GM12878 (cell line): ENCODE measurements at regions not wholly inside any gene's neighbourhood (a gene's known extent, or its start where the extent isn't known, plus 50 kb on each side); places are given as distances from the start of the nearest gene placed in this dataset.

Experiments
- ATAC-seq: fragments of 200-7000 bp; cut with Tn5 transposase; 3 replicates; pipeline ENCODE4 v1.9.1; 2020; ENCODE audit warnings: mild to moderate bottlenecking, moderate library complexity
- BruUV-seq: library from RNA; stranded (reverse); fragments of 400-500 nt; replicated peaks from 2 replicates; lab custom pipeline; 2021; lab: Mats Ljungman, UMichigan
- CTCF ChIA-PET: fragments of 300-600 bp; sonication (Branson Sonifier 250); formaldehyde crosslinking; extraction: SDS; loops from one replicate; lab custom pipeline; 2021; ENCODE audit warnings: inconsistent platforms; lab: Yijun Ruan, JAX
- POLR2A ChIA-PET: fragments of 350-600 bp; formaldehyde crosslinking; extraction: SDS; loops from one replicate; lab custom pipeline; 2021; ENCODE audit warnings: inconsistent platforms; lab: Charles Lee
- RAD21 ChIA-PET: fragments of 300-600 bp; sonication (Branson Sonifier 250); formaldehyde crosslinking; loops from one replicate; lab custom pipeline; 2023; ENCODE audit warnings: antibody characterized with exemption; ENCODE audit not compliant: unreplicated experiment; lab: Charles Lee
- SMC1A ChIA-PET: fragments of 300-600 bp; sonication (Branson Sonifier 250); formaldehyde crosslinking; loops from one replicate; lab custom pipeline; 2023; ENCODE audit not compliant: unreplicated experiment, uncharacterized antibody; lab: Charles Lee
- DNase-seq: peaks from one replicate; pipeline ENCODE4 v3.0.0-alpha.2; 2011; ENCODE audit warnings: low read depth, low spot score
- FAIRE-seq: peaks from 3 replicates; lab custom pipeline; 2011; peaks lifted over from hg19 to GRCh38; lab: Jason Lieb, UNC
- H2AFZ ChIP-seq: 2 replicates; pipeline ENCODE4 v1.6.0; 2011; ENCODE audit warnings: low read depth, low read length, control low read depth; ENCODE audit not compliant: control insufficient read depth
- H3K27ac ChIP-seq: 2 replicates; pipeline ENCODE4 v1.5.1; 2011; ENCODE audit warnings: control low read depth; ENCODE audit not compliant: control insufficient read depth, insufficient read depth
- H3K27me3 ChIP-seq, 2 experiments: replicated peaks in 1 of 2; 2 replicates each; pipeline versions ENCODE4 v1.6.0 to v1.6.1; 2011; ENCODE audit warnings: low read length in 1 of 2; ENCODE audit not compliant: control insufficient read depth in 2 of 2, insufficient read depth in 2 of 2
- H3K36me3 ChIP-seq, 2 experiments: 2 replicates each; pipeline ENCODE4 v1.5.1; 2011; ENCODE audit warnings: low read length in 1 of 2; ENCODE audit not compliant: control insufficient read depth in 2 of 2, insufficient read depth in 2 of 2
- H3K4me1 ChIP-seq: 2 replicates; pipeline ENCODE4 v1.6.1; 2011; ENCODE audit warnings: mild to moderate bottlenecking, low read length, moderate library complexity, mixed read lengths; ENCODE audit not compliant: control insufficient read depth, insufficient read depth
- H3K4me2 ChIP-seq: 2 replicates; pipeline ENCODE4 v1.6.0; 2011; ENCODE audit warnings: control low read depth; ENCODE audit not compliant: control insufficient read depth, insufficient read depth
- H3K4me3 ChIP-seq: fragments of 200-600 bp; sonication (generic); 2 replicates; pipeline ENCODE4 v1.5.1; 2016
- H3K79me2 ChIP-seq: 2 replicates; pipeline ENCODE4 v1.6.0; 2011; ENCODE audit warnings: low read length; ENCODE audit not compliant: control insufficient read depth, insufficient read depth
- H3K9ac ChIP-seq: 2 replicates; pipeline ENCODE4 v1.8.0; 2011; ENCODE audit warnings: low read length, control low read depth, mixed read lengths; ENCODE audit not compliant: control insufficient read depth, insufficient read depth
- H3K9me3 ChIP-seq: replicated peaks from 3 replicates; pipeline ENCODE4 v1.5.1; 2011; ENCODE audit warnings: mild to moderate bottlenecking, low read length; ENCODE audit not compliant: control insufficient read depth, insufficient read depth
- H4K20me1 ChIP-seq: 2 replicates; pipeline ENCODE4 v1.6.0; 2011; ENCODE audit not compliant: control insufficient read depth, insufficient read depth
- CHD2 ChIP-seq: IDR thresholded peaks from 2 replicates; pipeline ENCODE4 v1.6.1; 2011; ENCODE audit warnings: low read depth, low read length, improper control_type of control experiment, borderline replicate concordance
- EGR1 ChIP-seq, 2 experiments: IDR thresholded peaks; 1 replicate in 1 of 2; 2 replicates in 1 of 2; pipeline ENCODE4 v1.6.1; 2011 to 2012; ENCODE audit warnings: low read depth in 2 of 2, low read length in 2 of 2, borderline replicate concordance in 1 of 2, mild to moderate bottlenecking in 1 of 2, moderate library complexity in 1 of 2
- EP300 ChIP-seq, 2 experiments: fragments of 150-350 bp in 1 of 2; IDR thresholded peaks; 2 replicates each; pipeline ENCODE4 v1.6.1; 2011 to 2012; ENCODE audit warnings: low read depth in 2 of 2, low read length in 2 of 2, borderline replicate concordance in 1 of 2, improper control_type of control experiment in 1 of 2, inconsistent platforms in 1 of 2; ENCODE audit not compliant: control insufficient read depth in 1 of 2
- HDGF ChIP-seq: fragments of 450-650 bp; IDR thresholded peaks from 2 replicates; pipeline ENCODE4 v1.6.1; 2016; ENCODE audit warnings: antibody characterized with exemption
- IKZF1 ChIP-seq: fragments of 450-650 bp; conservative IDR thresholded peaks from 2 replicates; pipeline ENCODE4 v1.6.1; 2017; ENCODE audit warnings: antibody characterized with exemption, mild to moderate bottlenecking
- JUND ChIP-seq: IDR thresholded peaks from 2 replicates; pipeline ENCODE4 v1.6.1; 2012; ENCODE audit warnings: low read depth, mild to moderate bottlenecking, low read length, improper control_type of control experiment, moderate library complexity
- MEF2A ChIP-seq: IDR thresholded peaks from 2 replicates; pipeline ENCODE4 v1.6.1; 2011; ENCODE audit warnings: low read depth, mild to moderate bottlenecking, low read length, moderate library complexity; ENCODE audit not compliant: insufficient read depth
- MEF2B ChIP-seq: fragments of 450-650 bp; IDR thresholded peaks from 2 replicates; pipeline ENCODE4 v1.6.1; 2018; ENCODE audit warnings: mild to moderate bottlenecking, moderate library complexity; ENCODE audit not compliant: partially characterized antibody, poor library complexity, severe bottlenecking
- NBN ChIP-seq: fragments of 450-650 bp; IDR thresholded peaks from 2 replicates; pipeline ENCODE4 v1.6.1; 2016
- NFXL1 ChIP-seq: fragments of 450-650 bp; IDR thresholded peaks from 2 replicates; pipeline ENCODE4 v1.6.1; 2017; ENCODE audit warnings: antibody characterized with exemption, mild to moderate bottlenecking, borderline replicate concordance
- RFX5 ChIP-seq: IDR thresholded peaks from 2 replicates; pipeline ENCODE4 v1.6.1; 2011; ENCODE audit warnings: low read depth, low read length, improper control_type of control experiment
- STAT1 ChIP-seq: fragments of 450-650 bp; conservative IDR thresholded peaks from 2 replicates; pipeline ENCODE4 v1.6.1; 2014; ENCODE audit warnings: antibody characterized with exemption, mild to moderate bottlenecking
- TCF7 ChIP-seq: IDR thresholded peaks from 2 replicates; pipeline ENCODE4 v1.6.1; 2014; ENCODE audit warnings: antibody characterized with exemption, borderline replicate concordance
- ZBTB4 ChIP-seq: fragments of 450-650 bp; formaldehyde crosslinking; IDR thresholded peaks from 2 replicates; pipeline ENCODE4 v1.4.0; 2022; ENCODE audit warnings: mild to moderate bottlenecking, moderate library complexity
- WGBS: methylation state at CpG from one replicate; pipeline ENCODE4 v1.1.6; 2016; ENCODE audit warnings: low lambda C conversion rate; ENCODE audit not compliant: insufficient replicate concordance, insufficient coverage; ENCODE audit errors: missing lambda C conversion rate; 5-methylcytosine and 5-hydroxymethylcytosine counted together
- in situ Hi-C: fragments of 300-500 bp; cut with MboI; formaldehyde crosslinking; loops from 9 replicates; pipeline ENCODE4 v1.14.3; 2018; ENCODE audit warnings: mixed read lengths
- intact Hi-C: fragments of 100-400 bp; cut with micrococcal nuclease; formaldehyde crosslinking; loops from one replicate; pipeline ENCODE4 v1.14.2; 2022; ENCODE audit not compliant: unreplicated experiment

DNA sequence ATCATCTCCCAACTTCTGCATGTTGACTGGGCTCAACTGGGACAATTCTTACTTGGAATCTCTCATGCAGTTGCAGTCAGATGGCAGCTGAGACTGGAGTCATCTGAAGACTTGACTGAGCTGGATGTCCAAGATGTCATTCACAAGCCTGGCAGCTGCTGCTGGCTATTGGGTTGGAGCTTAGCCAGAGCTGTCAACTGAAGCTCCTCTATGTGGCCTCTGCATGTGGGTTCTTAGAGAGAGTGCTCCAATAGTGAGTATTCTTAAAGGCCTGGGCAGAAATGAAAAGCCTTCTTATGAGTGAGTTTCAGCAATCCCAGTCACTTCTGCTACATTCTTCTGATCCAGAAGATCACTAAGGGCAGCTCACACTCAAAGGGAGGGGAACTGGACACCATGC lies 440.9 kb downstream of the LRIG3 start:
- CTCF ChIA-PET: no interaction called here
- H3K36me3 ChIP-seq: no peaks in the 10 kb centered on the region
- H4K20me1 ChIP-seq: no peaks in the 10 kb centered on the region
- H2AFZ ChIP-seq: no peak overlapping the region
- ATAC-seq (no peak), FAIRE-seq (no peak), DNase-seq (no peak)
- H3K9ac ChIP-seq: no peak overlapping the region
- SMC1A ChIA-PET: no interaction called here
- in situ Hi-C loops (no loop called here), intact Hi-C loops (no loop called here)
- no peaks in the 10 kb centered on the region for H3K9me3 ChIP-seq
- H3K4me2 ChIP-seq: no peak overlapping the region
- no peaks in the 10 kb centered on the region for H3K27me3 ChIP-seq
- H3K27ac ChIP-seq: no peak overlapping the region
- H3K4me3 ChIP-seq: no peak overlapping the region
- no peaks in the 10 kb centered on the region for H3K4me1 ChIP-seq
- no peaks in the 10 kb centered on the region for H3K79me2 ChIP-seq
- BruUV-seq: no TSS peak
- POLR2A ChIA-PET: no interaction called here
- RAD21 ChIA-PET: no interaction called here
- TF ChIP-seq HDGF: no peak

DNA sequence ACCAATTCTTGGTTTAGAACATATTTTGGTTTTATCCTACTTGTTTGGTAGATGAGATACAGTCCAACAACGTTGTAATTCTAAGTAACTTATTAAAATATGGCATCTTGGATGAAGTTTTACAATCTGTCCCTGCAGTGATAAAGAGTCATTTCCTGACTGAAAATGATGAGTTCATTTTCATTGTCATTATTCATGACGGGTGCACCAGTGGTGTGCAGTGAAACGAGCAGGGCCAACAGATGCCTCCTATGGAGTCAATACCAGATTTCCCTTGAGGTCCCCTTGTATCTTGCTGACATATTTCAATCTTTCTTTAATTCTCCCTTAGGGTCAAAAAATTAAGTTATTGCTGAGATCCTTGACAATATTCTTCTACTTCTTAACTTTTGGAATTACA lies 438.5 kb downstream of the LRIG3 start:
- POLR2A ChIA-PET: no interaction called here
- FAIRE-seq: no peak
- no peak for TF ChIP-seq JUND
- TF ChIP-seq EP300 (IDR thresholded peaks at IDR 0.05; ENCODE audit: borderline replicate concordance in 1 of 2, control insufficient read depth in 1 of 2, low read depth in 2 of 2, low read length in 2 of 2): no peak
- TF ChIP-seq EGR1 (IDR thresholded peaks at IDR 0.05; ENCODE audit: borderline replicate concordance in 1 of 2, low read depth in 2 of 2, low read length in 2 of 2): no peak
- no peak for TF ChIP-seq IKZF1
- TF ChIP-seq STAT1: no peak
- no peak for TF ChIP-seq MEF2A
- no peak for TF ChIP-seq CHD2
- TF ChIP-seq MEF2B: no peak
- TF ChIP-seq NFXL1: no peak
- no peak for TF ChIP-seq NBN
- TF ChIP-seq TCF7: no peak
- no peak for TF ChIP-seq ZBTB4 (CRISPR knock-in tag)
- no peak for TF ChIP-seq RFX5

More for the DNA sequence above, 438.5 kb downstream of the LRIG3 start:
- BruUV-seq: no TSS peak
- Histone ChIP-seq H3K27me3 (no peaks in the 10 kb centered on the region), H3K4me3 (no peak overlapping the region), H3K4me1 (no peaks in the 10 kb centered on the region), H3K27ac (no peak overlapping the region), H2AFZ (no peak overlapping the region), H3K9me3 (no peaks in the 10 kb centered on the region), H3K4me2 (no peak overlapping the region), H4K20me1 (no peaks in the 10 kb centered on the region), H3K36me3 (no peaks in the 10 kb centered on the region), H3K9ac (no peak overlapping the region), H3K79me2 (no peaks in the 10 kb centered on the region)
- SMC1A ChIA-PET: interaction anchor here (1.1 kb wide), 1 partner anchor 57 kb away, joined by 3 read pairs; no protein-coding TSS in a partner anchor
- DNase-seq (no peak), ATAC-seq (peak; percentile 77)
- RAD21 ChIA-PET: interaction anchor here (2.5 kb wide), 1 partner anchor 11 kb away, joined by 6 read pairs; no protein-coding TSS in a partner anchor
- 2% methylated on average over 3 of the region's 3 CpGs for WGBS
- CTCF ChIA-PET: no interaction called here
- intact Hi-C loops (no loop called here), in situ Hi-C loops (no loop called here)
